ENCODE measurements at regions not wholly inside any gene's neighbourhood (a gene's known extent, or its start where the extent isn't known, plus 50 kb on each side); places are given as distances from the start of the nearest gene placed in this dataset.
"Not testable (repeated sequence)": the region's sequence is repeated elsewhere in the genome, so short reads cannot be mapped to it uniquely, and the experiment has no call there.

GRCh38 chr5:157944077-157944633 is 85.2 kb upstream of the CLINT1 start:
- DNase-seq (ENCODE audit: low read depth): no peak

GRCh38 chr5:157942595-157942994 is 83.7 kb upstream of the CLINT1 start:
- no peak for DNase-seq (ENCODE audit: low read depth)

GRCh38 chr5:157941616-157942015 is 82.7 kb upstream of the CLINT1 start:
- DNase-seq (ENCODE audit: low read depth): no peak

GRCh38 chr5:157938101-157938500 is 79.2 kb upstream of the CLINT1 start:
- not testable (repeated sequence) for DNase-seq (ENCODE audit: low read depth)

- DNase-seq (ENCODE audit: low read depth): not testable (repeated sequence)
Measured at GRCh38 chr5:157936776-157937501, 78.0 kb upstream of the CLINT1 start.

GRCh38 chr5:157934600-157934999 is 75.7 kb upstream of the CLINT1 start:
- no peak for DNase-seq (ENCODE audit: low read depth)

- no peak for DNase-seq (ENCODE audit: low read depth)
Measured at GRCh38 chr5:157933005-157933404, 74.1 kb upstream of the CLINT1 start.

GRCh38 chr5:157930710-157931109 is 71.8 kb upstream of the CLINT1 start:
- no peak for DNase-seq (ENCODE audit: low read depth)

GRCh38 chr5:157926977-157927376 is 68.0 kb upstream of the CLINT1 start:
- DNase-seq (ENCODE audit: low read depth): no peak

GRCh38 chr5:157925786-157926671 is 67.1 kb upstream of the CLINT1 start:
- no peak for DNase-seq (ENCODE audit: low read depth)

GRCh38 chr5:157924931-157925729 is 66.2 kb upstream of the CLINT1 start:
- no peak for DNase-seq (ENCODE audit: low read depth)

- no peak for DNase-seq (ENCODE audit: low read depth)
Measured at GRCh38 chr5:157924490-157924889, 65.5 kb upstream of the CLINT1 start.

GRCh38 chr5:157923765-157924164 is 64.8 kb upstream of the CLINT1 start:
- no peak for DNase-seq (ENCODE audit: low read depth)

- DNase-seq (ENCODE audit: low read depth): no peak
Measured at GRCh38 chr5:157922026-157922425, 63.1 kb upstream of the CLINT1 start.

GRCh38 chr5:157920828-157921170 is 61.9 kb upstream of the CLINT1 start:
- no peak for DNase-seq (ENCODE audit: low read depth)

GRCh38 chr5:157918811-157919742 is 60.1 kb upstream of the CLINT1 start:
- DNase-seq (ENCODE audit: low read depth): no peak

- DNase-seq (ENCODE audit: low read depth): peak; percentile 53
Measured at GRCh38 chr5:157917899-157918809, 59.2 kb upstream of the CLINT1 start.

- no peak for DNase-seq (ENCODE audit: low read depth)
Measured at GRCh38 chr5:157917491-157917890, 58.5 kb upstream of the CLINT1 start.

- no peak for DNase-seq (ENCODE audit: low read depth)
Measured at GRCh38 chr5:157915638-157916037, 56.7 kb upstream of the CLINT1 start.

Measured in activated T-cell treated with anti-CD3 and anti-CD28 coated beads for 1 hour (primary cell).